CD4-positive, alpha-beta T cell treated with Interleukin-21 for 1 hour (primary cell): ENCODE measurements at regions not wholly inside any gene's neighbourhood (a gene's known extent, or its start where the extent isn't known, plus 50 kb on each side); places are given as distances from the start of the nearest gene placed in this dataset.

Experiments
- DNase-seq: peaks from one replicate; pipeline ENCODE4 v3.0.0-alpha.2; 2020

DNA sequence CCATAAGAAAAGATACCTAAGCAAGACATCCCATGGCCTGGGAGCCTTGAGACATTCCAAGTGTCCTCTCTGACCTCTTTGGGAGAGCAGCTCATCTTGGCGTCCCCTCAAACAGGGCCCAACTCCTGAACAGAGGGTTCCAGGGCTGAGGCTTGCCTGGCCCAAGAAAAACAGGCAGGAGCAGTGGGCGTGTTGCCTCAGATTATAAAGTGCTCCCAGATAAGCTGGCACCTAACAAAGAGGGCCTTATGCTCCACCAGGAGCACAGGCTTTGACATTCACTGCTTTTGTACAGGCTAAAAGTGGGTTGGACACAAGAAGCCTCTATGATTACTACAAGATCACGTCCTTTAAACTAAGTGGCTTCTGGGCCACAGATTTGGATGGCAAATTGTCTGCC, 193.1 kb downstream of the FGFR2 start:
- DNase-seq, result no peak

DNA sequence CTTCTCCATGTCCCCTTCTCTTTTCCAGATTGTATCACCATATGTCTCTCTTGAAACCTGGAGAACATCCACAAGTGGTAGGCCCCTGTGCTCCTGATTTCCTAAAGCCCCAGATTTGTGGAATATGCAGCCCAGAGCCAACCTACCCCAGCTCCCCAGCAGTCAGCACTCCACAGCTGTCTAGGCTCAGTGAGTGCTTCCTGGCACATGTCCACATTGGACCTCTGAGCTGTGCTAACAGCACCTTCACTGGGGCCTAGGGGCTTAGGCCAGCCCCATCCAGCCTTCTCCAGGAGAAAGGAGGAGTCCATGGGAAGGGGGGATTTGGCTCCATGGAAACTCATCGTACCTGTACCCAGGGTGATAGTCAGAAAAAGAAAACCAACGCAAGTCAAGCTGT, 192.7 kb downstream of the FGFR2 start:
- no peak for DNase-seq

DNA sequence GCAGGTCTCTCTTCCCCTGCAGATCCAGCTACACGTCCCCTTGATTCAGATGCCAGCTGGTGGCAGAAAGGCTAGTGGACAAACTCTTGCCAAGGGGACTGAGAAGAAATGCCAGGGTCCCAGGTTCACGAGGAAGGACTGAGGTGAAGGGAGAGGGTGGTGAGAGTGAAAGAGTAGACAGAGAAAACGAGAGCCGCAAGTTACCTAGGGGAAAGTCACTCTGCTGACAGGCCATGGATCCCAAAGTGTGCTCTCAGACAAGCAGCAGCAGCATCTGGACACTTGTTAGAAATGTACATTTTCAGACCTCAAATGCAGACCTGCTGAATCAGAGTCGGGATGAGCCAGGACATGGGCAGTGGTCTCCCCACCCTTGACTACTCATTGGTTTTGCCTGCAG, 192.3 kb downstream of the FGFR2 start:
- no peak for DNase-seq

- DNase-seq, result no peak
Observed at GRCh38 chr10:121406823-121407545, 191.3 kb downstream of the FGFR2 start.

DNA sequence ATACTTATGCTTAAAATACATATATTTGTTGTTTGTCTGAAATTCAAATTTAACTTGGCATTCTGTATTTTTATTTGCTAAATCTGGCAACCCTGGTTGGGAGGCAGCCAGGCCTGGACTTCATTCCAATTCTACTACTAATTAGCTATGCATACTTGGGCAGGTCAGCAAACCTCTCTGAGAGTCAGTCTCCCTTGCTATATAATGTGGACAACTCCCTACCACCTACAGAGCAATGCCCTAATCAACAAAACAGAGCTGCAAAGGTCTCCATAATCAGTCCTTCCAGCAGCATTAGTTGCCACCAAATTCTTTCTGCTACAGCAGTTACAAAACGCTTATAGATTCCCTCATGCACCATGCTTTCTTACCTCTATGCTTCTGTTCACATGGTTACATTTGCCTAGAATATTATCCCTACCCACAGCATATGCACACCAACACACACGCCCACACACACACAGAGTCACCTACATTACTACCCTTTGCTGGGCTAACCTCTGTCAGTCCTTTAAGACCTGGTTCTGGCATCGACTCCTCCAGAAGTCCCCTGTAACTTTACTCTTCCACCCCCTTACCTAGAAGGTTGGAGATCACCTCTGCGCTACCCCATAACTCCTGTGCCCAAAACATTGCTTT, 188.7 kb downstream of the FGFR2 start:
- DNase-seq, result no peak

- DNase-seq, result no peak
Observed at GRCh38 chr10:121411004-121411403, 187.2 kb downstream of the FGFR2 start.

DNA sequence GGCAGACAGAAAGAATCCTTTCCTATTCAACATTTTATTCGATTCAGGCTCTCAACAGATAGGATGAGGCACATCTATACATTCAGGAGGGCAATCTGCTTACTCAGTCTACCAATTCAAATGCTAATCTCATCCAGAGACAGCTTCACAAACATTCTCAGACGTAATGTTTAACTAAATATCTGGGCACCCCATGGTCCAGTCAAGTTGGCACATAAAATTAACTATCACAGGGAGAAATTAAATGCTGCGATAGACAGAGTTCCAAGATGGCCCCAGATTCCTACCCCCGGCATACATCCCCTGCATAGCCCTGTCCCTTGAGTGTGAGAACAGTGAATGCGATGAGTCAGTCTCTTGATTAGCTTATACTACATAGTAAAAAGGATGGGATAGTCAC, 184.3 kb downstream of the FGFR2 start:
- no peak for DNase-seq

- DNase-seq, result no peak
Observed at GRCh38 chr10:121414366-121415062, 183.7 kb downstream of the FGFR2 start.

- no peak for DNase-seq
Observed at GRCh38 chr10:121415063-121415399, 183.2 kb downstream of the FGFR2 start.

GRCh38 chr10:121416071-121416470, 182.2 kb downstream of the FGFR2 start:
- no peak for DNase-seq

- DNase-seq, result no peak
Observed at GRCh38 chr10:121417298-121417697, 180.9 kb downstream of the FGFR2 start.

DNA sequence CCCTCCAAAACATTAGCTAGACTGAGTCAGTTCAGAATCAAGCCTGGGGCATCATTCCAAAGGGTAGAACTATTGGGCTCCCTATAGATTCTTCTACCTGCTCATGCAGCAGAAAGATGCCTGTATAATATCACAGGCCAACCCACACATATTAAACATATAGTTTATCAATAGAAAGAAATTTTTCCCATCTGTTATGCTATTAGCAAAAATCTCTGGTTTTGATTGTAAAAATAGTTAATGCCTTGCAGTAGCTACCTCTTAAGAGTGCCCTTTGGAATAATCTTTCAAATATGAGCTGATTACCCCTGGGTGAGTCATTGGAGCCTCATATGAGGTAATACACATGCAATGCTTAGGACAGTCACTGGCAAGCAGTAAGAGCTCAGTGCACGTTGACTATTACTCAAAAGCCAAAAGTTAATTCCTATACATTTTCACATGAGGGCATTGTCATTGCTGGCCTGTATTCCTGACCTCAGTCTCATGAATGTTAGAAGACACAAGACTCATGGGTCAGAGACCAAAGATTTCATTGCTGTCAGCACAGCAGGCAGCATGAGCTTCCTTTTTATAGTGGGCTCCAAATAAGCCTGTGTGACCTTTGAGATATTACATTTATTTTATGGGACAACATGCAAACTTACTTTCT, 180.0 kb downstream of the FGFR2 start:
- no peak for DNase-seq

DNA sequence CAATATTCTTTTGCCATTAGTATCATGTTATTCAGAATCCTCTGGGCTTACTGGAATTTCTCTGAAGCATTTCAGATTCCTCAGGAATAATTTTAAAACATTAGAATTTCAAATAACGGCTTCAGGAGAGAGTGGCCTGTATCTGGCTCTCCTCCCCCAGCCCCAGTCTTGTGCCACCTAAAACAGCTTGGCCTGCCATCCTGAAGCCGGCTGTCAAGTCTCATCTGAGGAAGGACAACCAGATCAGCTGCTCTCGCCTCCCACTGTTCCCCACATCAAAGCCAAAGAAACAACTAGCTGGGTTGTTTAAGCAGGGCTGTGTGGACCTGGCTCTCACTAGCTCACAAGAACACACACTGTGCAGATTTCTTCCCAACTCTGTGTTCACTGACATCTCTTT, 178.2 kb downstream of the FGFR2 start:
- DNase-seq, result no peak

- no peak for DNase-seq
Observed at GRCh38 chr10:121422096-121422495, 176.1 kb downstream of the FGFR2 start.

DNA sequence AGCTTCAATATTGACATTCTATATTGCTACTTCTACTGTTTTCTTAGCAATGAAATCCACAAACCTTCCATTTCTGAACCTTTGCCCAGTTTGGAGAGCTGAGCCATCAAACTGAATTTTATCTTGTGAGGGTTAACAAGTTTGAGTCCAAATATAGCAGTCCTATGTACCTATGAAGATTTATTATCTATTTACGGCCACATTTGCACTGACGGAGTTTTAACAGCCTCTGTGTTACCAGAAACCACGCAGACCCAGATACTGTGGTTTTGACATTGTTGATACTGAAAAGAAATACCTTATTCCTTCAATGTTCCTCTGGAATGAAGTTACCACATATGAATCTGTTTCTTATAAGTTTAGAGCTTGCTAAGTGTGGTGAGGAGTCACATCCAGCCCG, 172.6 kb downstream of the FGFR2 start:
- no peak for DNase-seq

GRCh38 chr10:121426307-121426706, 171.9 kb downstream of the FGFR2 start:
- no peak for DNase-seq
